ENCODE measurements at regions not wholly inside any gene's neighbourhood (a gene's known extent, or its start where the extent isn't known, plus 50 kb on each side); places are given as distances from the start of the nearest gene placed in this dataset.
A peak's percentile ranks its signal among the peaks of the same experiment; 100 is the strongest.

GRCh38 chr4:77385124-77385969 is 220.3 kb upstream of the CXCL13 start:
- no peak for TF ChIP-seq EZH2phosphoT487 (IDR thresholded peaks at IDR 0.05; ENCODE audit: borderline replicate concordance)
- TF ChIP-seq CTCF (conservative IDR thresholded peaks at IDR 0.05; ENCODE audit: low read length) = peak; percentile 88

Measured in Loucy (cell line).